HG03139 (cell line): ENCODE measurements at regions not wholly inside any gene's neighbourhood (a gene's known extent, or its start where the extent isn't known, plus 50 kb on each side); places are given as distances from the start of the nearest gene placed in this dataset.

ENCODE experiments used
- ATAC-seq: cut with Tn5 transposase; IDR thresholded peaks from one replicate; pipeline ENCODE4 v1.9.1; 2021; ENCODE audit not compliant: unreplicated experiment

GRCh38 chr6:91117550-91117949 lies 530.7 kb upstream of the MAP3K7 start:
- ATAC-seq, result no peak

GRCh38 chr6:91114123-91114708 lies 527.3 kb upstream of the MAP3K7 start:
- no peak for ATAC-seq

- no peak for ATAC-seq
These were observed 519.2 kb upstream of the MAP3K7 start for GRCh38 chr6:91106083-91106482.

GRCh38 chr6:91105532-91105931 lies 518.7 kb upstream of the MAP3K7 start:
- no peak for ATAC-seq

- ATAC-seq, result no peak
These were observed 512.6 kb upstream of the MAP3K7 start for GRCh38 chr6:91099479-91099878.

- ATAC-seq, result no peak
These were observed 511.1 kb upstream of the MAP3K7 start for GRCh38 chr6:91098006-91098405.

GRCh38 chr6:91097364-91097763 lies 510.5 kb upstream of the MAP3K7 start:
- no peak for ATAC-seq

- no peak for ATAC-seq
These were observed 508.1 kb upstream of the MAP3K7 start for GRCh38 chr6:91094806-91095475.

GRCh38 chr6:91094341-91094740 lies 507.5 kb upstream of the MAP3K7 start:
- no peak for ATAC-seq

- no peak for ATAC-seq
These were observed 502.1 kb upstream of the MAP3K7 start for GRCh38 chr6:91088976-91089375.

- ATAC-seq, result no peak
These were observed 501.6 kb upstream of the MAP3K7 start for GRCh38 chr6:91088515-91088914.

- ATAC-seq, result no peak
These were observed 501.0 kb upstream of the MAP3K7 start for GRCh38 chr6:91087908-91088307.

GRCh38 chr6:91083211-91083610 lies 496.3 kb upstream of the MAP3K7 start:
- no peak for ATAC-seq

- ATAC-seq, result no peak
These were observed 495.5 kb upstream of the MAP3K7 start for GRCh38 chr6:91082311-91082832.

- no peak for ATAC-seq
These were observed 494.7 kb upstream of the MAP3K7 start for GRCh38 chr6:91081452-91082067.

- no peak for ATAC-seq
These were observed 494.0 kb upstream of the MAP3K7 start for GRCh38 chr6:91080871-91081270.

- no peak for ATAC-seq
These were observed 493.1 kb upstream of the MAP3K7 start for GRCh38 chr6:91079969-91080368.

GRCh38 chr6:91075244-91075976 lies 488.5 kb upstream of the MAP3K7 start:
- no peak for ATAC-seq

- no peak for ATAC-seq
These were observed 476.5 kb upstream of the MAP3K7 start for GRCh38 chr6:91063362-91063761.

GRCh38 chr6:91057689-91058088 lies 470.8 kb upstream of the MAP3K7 start:
- ATAC-seq, result no peak

GRCh38 chr6:91055959-91056358 lies 469.1 kb upstream of the MAP3K7 start:
- ATAC-seq, result no peak
